ENCODE measurements at regions not wholly inside any gene's neighbourhood (a gene's known extent, or its start where the extent isn't known, plus 50 kb on each side); places are given as distances from the start of the nearest gene placed in this dataset.

DNA sequence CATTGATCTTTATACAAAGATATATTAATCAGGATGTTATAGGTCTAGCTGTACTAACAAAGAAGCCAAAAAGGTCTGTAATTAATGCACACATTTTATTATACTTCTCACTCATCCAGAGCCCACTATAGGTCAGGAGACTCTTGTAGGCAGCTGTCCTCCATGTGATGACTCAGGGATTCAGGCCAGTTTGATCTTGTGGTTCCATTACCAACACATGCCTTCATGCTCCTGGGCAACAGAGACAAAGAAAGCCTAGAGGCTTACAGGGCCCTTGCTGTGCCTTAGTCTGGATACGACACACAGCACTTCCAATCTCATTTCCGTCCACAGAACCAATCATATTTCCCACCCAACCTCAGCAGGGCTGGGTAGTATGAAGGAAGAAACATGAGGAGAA lies 150.3 kb upstream of the NCAM1 start:
- Histone ChIP-seq H3K4me3 (IDR thresholded peaks at IDR 0.05; ENCODE audit: insufficient read depth, low read depth, low read length) (no peak overlapping the region), H3K36me3 (ENCODE audit: insufficient read depth) (no peaks in the 10 kb centered on the region), H3K4me1 (ENCODE audit: low read depth, poor library complexity, severe bottlenecking) (no peaks in the 10 kb centered on the region), H3K27ac (no peak overlapping the region), H3K9ac (no peak overlapping the region), H4K20me1 (ENCODE audit: insufficient read depth) (no peaks in the 10 kb centered on the region), H3K79me2 (ENCODE audit: insufficient read depth, low read depth) (no peaks in the 10 kb centered on the region), H3K27me3 (ENCODE audit: insufficient read depth, low read depth) (no peaks in the 10 kb centered on the region), H2AFZ (ENCODE audit: low read depth) (no peak overlapping the region), H3K4me2 (no peak overlapping the region)
- TF ChIP-seq, protein P1, sequence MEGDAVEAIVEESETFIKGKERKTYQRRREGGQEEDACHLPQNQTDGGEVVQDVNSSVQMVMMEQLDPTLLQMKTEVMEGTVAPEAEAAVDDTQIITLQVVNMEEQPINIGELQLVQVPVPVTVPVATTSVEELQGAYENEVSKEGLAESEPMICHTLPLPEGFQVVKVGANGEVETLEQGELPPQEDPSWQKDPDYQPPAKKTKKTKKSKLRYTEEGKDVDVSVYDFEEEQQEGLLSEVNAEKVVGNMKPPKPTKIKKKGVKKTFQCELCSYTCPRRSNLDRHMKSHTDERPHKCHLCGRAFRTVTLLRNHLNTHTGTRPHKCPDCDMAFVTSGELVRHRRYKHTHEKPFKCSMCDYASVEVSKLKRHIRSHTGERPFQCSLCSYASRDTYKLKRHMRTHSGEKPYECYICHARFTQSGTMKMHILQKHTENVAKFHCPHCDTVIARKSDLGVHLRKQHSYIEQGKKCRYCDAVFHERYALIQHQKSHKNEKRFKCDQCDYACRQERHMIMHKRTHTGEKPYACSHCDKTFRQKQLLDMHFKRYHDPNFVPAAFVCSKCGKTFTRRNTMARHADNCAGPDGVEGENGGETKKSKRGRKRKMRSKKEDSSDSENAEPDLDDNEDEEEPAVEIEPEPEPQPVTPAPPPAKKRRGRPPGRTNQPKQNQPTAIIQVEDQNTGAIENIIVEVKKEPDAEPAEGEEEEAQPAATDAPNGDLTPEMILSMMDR (conservative IDR thresholded peaks at IDR 0.05; ENCODE audit: low read depth, low read length): no peak

DNA sequence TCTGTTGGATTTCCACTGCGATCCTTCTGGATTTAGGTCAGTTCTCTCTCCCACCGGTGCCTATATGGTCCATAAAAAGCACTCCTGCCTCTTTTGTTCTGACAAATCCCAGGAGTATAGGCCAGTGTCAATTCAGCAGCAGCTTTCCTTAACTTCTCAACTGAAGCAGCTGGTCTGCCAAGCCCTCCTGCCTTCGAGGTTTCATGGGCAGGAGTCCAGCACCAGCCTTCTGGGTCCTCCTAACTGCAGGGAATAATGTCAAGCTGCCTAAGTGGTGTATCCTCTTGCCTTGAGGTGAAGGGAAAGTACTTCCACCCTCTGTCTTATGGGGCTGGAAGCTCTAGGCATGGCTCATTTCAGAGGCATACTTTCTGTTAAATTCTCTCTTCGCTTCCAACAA lies 149.4 kb upstream of the NCAM1 start:
- Histone ChIP-seq H3K36me3 (ENCODE audit: insufficient read depth) (no peaks in the 10 kb centered on the region), H2AFZ (ENCODE audit: low read depth) (no peak overlapping the region), H3K27ac (no peak overlapping the region), H3K4me3 (IDR thresholded peaks at IDR 0.05; ENCODE audit: insufficient read depth, low read depth, low read length) (no peak overlapping the region), H3K4me1 (ENCODE audit: low read depth, poor library complexity, severe bottlenecking) (no peaks in the 10 kb centered on the region), H3K9ac (no peak overlapping the region), H3K4me2 (no peak overlapping the region), H3K27me3 (ENCODE audit: insufficient read depth, low read depth) (no peaks in the 10 kb centered on the region), H3K79me2 (ENCODE audit: insufficient read depth, low read depth) (no peaks in the 10 kb centered on the region), H4K20me1 (ENCODE audit: insufficient read depth) (no peaks in the 10 kb centered on the region)
- TF ChIP-seq, protein P1 (conservative IDR thresholded peaks at IDR 0.05; ENCODE audit: low read depth, low read length): no peak

DNA sequence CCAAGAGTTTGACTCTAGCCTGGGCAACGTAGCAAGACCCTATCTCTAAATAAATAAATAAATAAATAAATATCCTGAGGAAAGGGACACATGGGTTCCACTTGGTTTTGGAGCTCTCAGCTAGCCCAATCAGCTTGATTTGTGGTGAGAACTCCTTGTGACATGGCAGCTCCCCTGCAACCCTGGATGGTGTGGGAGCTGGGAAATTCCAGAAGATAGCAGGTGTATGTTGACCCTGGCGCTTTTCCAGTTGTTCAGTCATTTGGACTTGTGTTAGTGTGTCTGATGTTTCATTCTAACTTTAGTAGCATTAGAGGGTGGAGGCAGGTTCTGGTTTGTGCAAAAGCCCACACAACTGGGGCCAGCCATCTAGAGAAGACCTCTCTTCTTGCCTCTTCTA lies 148.5 kb upstream of the NCAM1 start:
- H3K27me3 ChIP-seq (ENCODE audit: insufficient read depth, low read depth): no peaks in the 10 kb centered on the region
- H3K4me2 ChIP-seq: no peak overlapping the region
- H3K36me3 ChIP-seq (ENCODE audit: insufficient read depth): no peaks in the 10 kb centered on the region
- no peak overlapping the region for H3K9ac ChIP-seq
- H4K20me1 ChIP-seq (ENCODE audit: insufficient read depth): no peaks in the 10 kb centered on the region
- H3K4me1 ChIP-seq (ENCODE audit: low read depth, poor library complexity, severe bottlenecking): no peaks in the 10 kb centered on the region
- no peaks in the 10 kb centered on the region for H3K79me2 ChIP-seq (ENCODE audit: insufficient read depth, low read depth)
- H3K4me3 ChIP-seq (IDR thresholded peaks at IDR 0.05; ENCODE audit: insufficient read depth, low read depth, low read length): no peak overlapping the region
- H3K27ac ChIP-seq: no peak overlapping the region
- no peak overlapping the region for H2AFZ ChIP-seq (ENCODE audit: low read depth)
- TF ChIP-seq, protein P1 (conservative IDR thresholded peaks at IDR 0.05; ENCODE audit: low read depth, low read length): no peak

DNA sequence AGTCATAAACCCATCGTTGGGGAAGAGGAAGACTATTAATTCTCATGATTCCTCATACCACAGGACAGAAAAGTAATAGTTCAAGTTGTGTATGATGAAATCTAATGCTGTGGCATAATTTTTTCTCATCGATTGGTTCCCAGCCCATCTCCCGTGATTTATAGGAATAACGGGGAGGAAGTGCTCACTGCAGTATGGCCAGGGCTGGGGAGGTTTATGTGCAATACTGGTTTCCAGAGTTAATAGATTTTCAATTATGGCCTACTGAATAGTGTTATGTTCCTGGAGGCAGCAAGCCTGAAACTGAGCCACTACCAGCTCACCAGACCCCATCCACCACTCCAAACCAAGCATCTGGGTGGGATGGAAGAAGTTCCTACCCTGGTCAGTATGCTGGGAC lies 147.1 kb upstream of the NCAM1 start:
- Histone ChIP-seq H3K4me3 (IDR thresholded peaks at IDR 0.05; ENCODE audit: insufficient read depth, low read depth, low read length) (no peak overlapping the region), H3K27ac (no peak overlapping the region), H3K79me2 (ENCODE audit: insufficient read depth, low read depth) (no peaks in the 10 kb centered on the region), H3K36me3 (ENCODE audit: insufficient read depth) (no peaks in the 10 kb centered on the region), H3K9ac (no peak overlapping the region), H3K4me2 (no peak overlapping the region), H2AFZ (ENCODE audit: low read depth) (no peak overlapping the region), H3K27me3 (ENCODE audit: insufficient read depth, low read depth) (no peaks in the 10 kb centered on the region), H3K4me1 (ENCODE audit: low read depth, poor library complexity, severe bottlenecking) (no peaks in the 10 kb centered on the region), H4K20me1 (ENCODE audit: insufficient read depth) (no peaks in the 10 kb centered on the region)
- TF ChIP-seq, protein P1 (conservative IDR thresholded peaks at IDR 0.05; ENCODE audit: low read depth, low read length): no peak

DNA sequence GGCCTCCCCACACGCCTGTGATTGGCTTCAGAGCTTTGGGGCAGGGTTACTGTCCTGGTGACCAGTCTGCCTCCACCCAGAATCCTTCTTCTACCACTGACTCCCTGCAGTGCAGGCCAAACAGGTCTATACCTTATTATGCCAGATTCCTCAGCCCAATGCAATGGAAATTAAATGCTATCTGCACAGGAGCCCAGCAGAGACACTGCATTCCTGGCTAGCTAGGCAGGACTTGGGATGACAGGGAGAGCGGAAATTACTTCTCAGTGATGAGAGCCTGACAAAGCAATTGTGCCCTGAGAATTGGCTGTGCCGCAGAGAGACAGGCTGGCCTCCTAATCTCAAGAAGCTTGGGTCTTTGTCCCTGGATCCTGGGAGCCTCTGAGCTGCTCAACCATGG lies 143.8 kb upstream of the NCAM1 start:
- H3K4me3 ChIP-seq (IDR thresholded peaks at IDR 0.05; ENCODE audit: insufficient read depth, low read depth, low read length): no peak overlapping the region
- no peaks in the 10 kb centered on the region for H3K27me3 ChIP-seq (ENCODE audit: insufficient read depth, low read depth)
- H3K27ac ChIP-seq: no peak overlapping the region
- H2AFZ ChIP-seq (ENCODE audit: low read depth): no peak overlapping the region
- H3K36me3 ChIP-seq (ENCODE audit: insufficient read depth): no peaks in the 10 kb centered on the region
- H3K9ac ChIP-seq: no peak overlapping the region
- H3K79me2 ChIP-seq (ENCODE audit: insufficient read depth, low read depth): no peaks in the 10 kb centered on the region
- H3K4me2 ChIP-seq: no peak overlapping the region
- TF ChIP-seq, protein P1 (conservative IDR thresholded peaks at IDR 0.05; ENCODE audit: low read depth, low read length): no peak
- H4K20me1 ChIP-seq (ENCODE audit: insufficient read depth): no peaks in the 10 kb centered on the region
- no peaks in the 10 kb centered on the region for H3K4me1 ChIP-seq (ENCODE audit: low read depth, poor library complexity, severe bottlenecking)
